Panc1 (cell line): ENCODE measurements at regions not wholly inside any gene's neighbourhood (a gene's known extent, or its start where the extent isn't known, plus 50 kb on each side); places are given as distances from the start of the nearest gene placed in this dataset.

Experiments used
- ATAC-seq: fragments of 200-7000 bp; cut with Tn5 transposase; 2 replicates; pipeline ENCODE4 v1.9.1; 2020; ENCODE audit warnings: mild to moderate bottlenecking, moderate library complexity
- BruUV-seq: library from RNA; stranded (reverse); fragments of 400-500 nt; replicated peaks from 2 replicates; lab custom pipeline; 2021; lab: Mats Ljungman, UMichigan
- CTCF ChIA-PET: fragments of 300-600 bp; sonication (Branson Sonifier 250); formaldehyde crosslinking; loops from one replicate; lab custom pipeline; 2022; ENCODE audit warnings: antibody characterized with exemption; lab: Charles Lee
- POLR2A ChIA-PET: fragments of 300-600 bp; sonication (Branson Sonifier 250); formaldehyde crosslinking; loops from one replicate; lab custom pipeline; 2022; ENCODE audit warnings: antibody characterized with exemption; lab: Charles Lee
- DNase-seq: peaks from one replicate; pipeline ENCODE4 v3.0.0-alpha.2; 2010; ENCODE audit warnings: low read depth, low spot score
- H3K27ac ChIP-seq: 2 replicates; pipeline ENCODE4 v1.5.1; 2011; ENCODE audit warnings: mild to moderate bottlenecking, low read length, inconsistent platforms
- H3K27me3 ChIP-seq: fragments of 200-500 bp; sonication (Bioruptor generic); 2 replicates; pipeline ENCODE4 v1.6.0; 2014; ENCODE audit warnings: low read length, inconsistent platforms; ENCODE audit not compliant: control insufficient read depth, insufficient read depth
- H3K36me3 ChIP-seq: fragments of 200-500 bp; sonication (Bioruptor generic); 2 replicates; pipeline ENCODE4 v1.5.1; 2014; ENCODE audit warnings: inconsistent platforms, mild to moderate bottlenecking, low read length, moderate library complexity; ENCODE audit not compliant: control insufficient read depth, insufficient read depth
- H3K4me1 ChIP-seq: 2 replicates; pipeline ENCODE4 v1.5.1; 2011; ENCODE audit warnings: inconsistent platforms, mild to moderate bottlenecking, low read length, moderate library complexity; ENCODE audit not compliant: control insufficient read depth, insufficient read depth
- H3K4me3 ChIP-seq, 2 experiments: 2 replicates each; pipeline ENCODE4 v1.5.1; 2011 to 2012; ENCODE audit warnings: low read depth in 2 of 2, low read length in 2 of 2, mild to moderate bottlenecking in 2 of 2, inconsistent platforms in 1 of 2, moderate library complexity in 1 of 2
- H3K9me3 ChIP-seq: fragments of 200-500 bp; sonication (Bioruptor generic); 2 replicates; pipeline ENCODE4 v1.5.1; 2014; ENCODE audit warnings: low read depth, mild to moderate bottlenecking, inconsistent platforms, low read length, moderate library complexity; ENCODE audit not compliant: control insufficient read depth, insufficient read depth
- POLR2AphosphoS5 ChIP-seq: IDR thresholded peaks from 2 replicates; pipeline ENCODE4 v1.6.1; 2012; ENCODE audit warnings: mild to moderate bottlenecking, low read depth, low read length, moderate library complexity
- SIN3A ChIP-seq: IDR thresholded peaks from 2 replicates; pipeline ENCODE4 v1.6.1; 2012; ENCODE audit warnings: low read depth, mild to moderate bottlenecking, low read length, moderate library complexity, borderline replicate concordance; ENCODE audit not compliant: insufficient read depth
- TCF7L2 ChIP-seq: IDR thresholded peaks from 2 replicates; pipeline ENCODE4 v1.6.1; 2011; ENCODE audit warnings: mild to moderate bottlenecking, low read depth, low read length, inconsistent platforms
- in situ Hi-C: cut with HindIII; loops from 2 replicates; pipeline ENCODE4 v1.10.0; 2016; ENCODE audit warnings: low sequenced_read_pairs, low pct_unique_long_range_greater_than_20kb
- intact Hi-C: fragments of 100-400 bp; cut with micrococcal nuclease; formaldehyde crosslinking; loops from one replicate; pipeline ENCODE4 v1.10.0; 2022; ENCODE audit not compliant: unreplicated experiment
- TF ChIP-seq, protein P1 (sequence below), 2 experiments: IDR thresholded peaks; 2 replicates each; pipeline ENCODE4 v1.6.1; 2011 to 2012; ENCODE audit warnings: low read depth in 2 of 2, control low read depth in 1 of 2, low read length in 1 of 2, mild to moderate bottlenecking in 1 of 2, moderate library complexity in 1 of 2; ENCODE audit not compliant: insufficient read depth in 1 of 2
- TF ChIP-seq, protein P2 (sequence below): fragments of 450-650 bp; IDR thresholded peaks from 2 replicates; pipeline ENCODE4 v1.5.1; 2017; ENCODE audit warnings: mild to moderate bottlenecking

DNA sequence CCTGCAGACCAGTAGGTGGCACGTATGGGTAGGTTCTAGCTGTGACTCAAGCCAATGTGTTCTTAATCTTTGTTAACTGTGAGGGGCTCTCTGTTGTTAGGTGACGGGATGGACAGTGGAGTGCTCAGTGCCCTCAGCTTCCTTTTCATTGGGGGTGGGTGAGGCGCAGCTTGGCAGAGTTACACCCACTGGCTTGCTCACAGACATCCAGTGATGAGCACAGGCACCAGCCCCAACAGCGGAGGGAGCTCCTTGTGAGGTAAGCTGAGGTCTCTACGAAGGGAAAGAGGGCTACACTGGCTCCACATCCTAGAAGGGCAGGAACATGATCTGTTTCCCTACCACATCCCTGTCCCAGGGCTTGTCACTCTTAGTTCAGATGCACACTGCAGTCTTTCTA is 871.3 kb downstream of the LRRIQ3 start:
- Histone ChIP-seq H3K4me3 (no peak overlapping the region), H3K9me3 (peaks cover 2% of the 10 kb centered on the region; the same call in 1 of the 2 replicates), H3K27me3 (no peaks in the 10 kb centered on the region), H3K4me1 (no peaks in the 10 kb centered on the region), H3K27ac (no peak overlapping the region), H3K36me3 (no peaks in the 10 kb centered on the region)
- ATAC-seq: no peak
- in situ Hi-C loops: no loop called here
- TF ChIP-seq SIN3A (no peak), POLR2AphosphoS5 (no peak), TCF7L2 (no peak)
- TF ChIP-seq, protein P1, sequence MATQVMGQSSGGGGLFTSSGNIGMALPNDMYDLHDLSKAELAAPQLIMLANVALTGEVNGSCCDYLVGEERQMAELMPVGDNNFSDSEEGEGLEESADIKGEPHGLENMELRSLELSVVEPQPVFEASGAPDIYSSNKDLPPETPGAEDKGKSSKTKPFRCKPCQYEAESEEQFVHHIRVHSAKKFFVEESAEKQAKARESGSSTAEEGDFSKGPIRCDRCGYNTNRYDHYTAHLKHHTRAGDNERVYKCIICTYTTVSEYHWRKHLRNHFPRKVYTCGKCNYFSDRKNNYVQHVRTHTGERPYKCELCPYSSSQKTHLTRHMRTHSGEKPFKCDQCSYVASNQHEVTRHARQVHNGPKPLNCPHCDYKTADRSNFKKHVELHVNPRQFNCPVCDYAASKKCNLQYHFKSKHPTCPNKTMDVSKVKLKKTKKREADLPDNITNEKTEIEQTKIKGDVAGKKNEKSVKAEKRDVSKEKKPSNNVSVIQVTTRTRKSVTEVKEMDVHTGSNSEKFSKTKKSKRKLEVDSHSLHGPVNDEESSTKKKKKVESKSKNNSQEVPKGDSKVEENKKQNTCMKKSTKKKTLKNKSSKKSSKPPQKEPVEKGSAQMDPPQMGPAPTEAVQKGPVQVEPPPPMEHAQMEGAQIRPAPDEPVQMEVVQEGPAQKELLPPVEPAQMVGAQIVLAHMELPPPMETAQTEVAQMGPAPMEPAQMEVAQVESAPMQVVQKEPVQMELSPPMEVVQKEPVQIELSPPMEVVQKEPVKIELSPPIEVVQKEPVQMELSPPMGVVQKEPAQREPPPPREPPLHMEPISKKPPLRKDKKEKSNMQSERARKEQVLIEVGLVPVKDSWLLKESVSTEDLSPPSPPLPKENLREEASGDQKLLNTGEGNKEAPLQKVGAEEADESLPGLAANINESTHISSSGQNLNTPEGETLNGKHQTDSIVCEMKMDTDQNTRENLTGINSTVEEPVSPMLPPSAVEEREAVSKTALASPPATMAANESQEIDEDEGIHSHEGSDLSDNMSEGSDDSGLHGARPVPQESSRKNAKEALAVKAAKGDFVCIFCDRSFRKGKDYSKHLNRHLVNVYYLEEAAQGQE (IDR thresholded peaks at IDR 0.05; ENCODE audit: insufficient read depth in 1 of 2, low read depth in 2 of 2, low read length in 1 of 2): no peak
- TF ChIP-seq, protein P2, sequence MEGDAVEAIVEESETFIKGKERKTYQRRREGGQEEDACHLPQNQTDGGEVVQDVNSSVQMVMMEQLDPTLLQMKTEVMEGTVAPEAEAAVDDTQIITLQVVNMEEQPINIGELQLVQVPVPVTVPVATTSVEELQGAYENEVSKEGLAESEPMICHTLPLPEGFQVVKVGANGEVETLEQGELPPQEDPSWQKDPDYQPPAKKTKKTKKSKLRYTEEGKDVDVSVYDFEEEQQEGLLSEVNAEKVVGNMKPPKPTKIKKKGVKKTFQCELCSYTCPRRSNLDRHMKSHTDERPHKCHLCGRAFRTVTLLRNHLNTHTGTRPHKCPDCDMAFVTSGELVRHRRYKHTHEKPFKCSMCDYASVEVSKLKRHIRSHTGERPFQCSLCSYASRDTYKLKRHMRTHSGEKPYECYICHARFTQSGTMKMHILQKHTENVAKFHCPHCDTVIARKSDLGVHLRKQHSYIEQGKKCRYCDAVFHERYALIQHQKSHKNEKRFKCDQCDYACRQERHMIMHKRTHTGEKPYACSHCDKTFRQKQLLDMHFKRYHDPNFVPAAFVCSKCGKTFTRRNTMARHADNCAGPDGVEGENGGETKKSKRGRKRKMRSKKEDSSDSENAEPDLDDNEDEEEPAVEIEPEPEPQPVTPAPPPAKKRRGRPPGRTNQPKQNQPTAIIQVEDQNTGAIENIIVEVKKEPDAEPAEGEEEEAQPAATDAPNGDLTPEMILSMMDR: no peak
- POLR2A ChIA-PET: no interaction called here
- CTCF ChIA-PET: no interaction called here
- DNase-seq: no peak
- intact Hi-C loops: no loop called here
- BruUV-seq: no TSS peak

DNA sequence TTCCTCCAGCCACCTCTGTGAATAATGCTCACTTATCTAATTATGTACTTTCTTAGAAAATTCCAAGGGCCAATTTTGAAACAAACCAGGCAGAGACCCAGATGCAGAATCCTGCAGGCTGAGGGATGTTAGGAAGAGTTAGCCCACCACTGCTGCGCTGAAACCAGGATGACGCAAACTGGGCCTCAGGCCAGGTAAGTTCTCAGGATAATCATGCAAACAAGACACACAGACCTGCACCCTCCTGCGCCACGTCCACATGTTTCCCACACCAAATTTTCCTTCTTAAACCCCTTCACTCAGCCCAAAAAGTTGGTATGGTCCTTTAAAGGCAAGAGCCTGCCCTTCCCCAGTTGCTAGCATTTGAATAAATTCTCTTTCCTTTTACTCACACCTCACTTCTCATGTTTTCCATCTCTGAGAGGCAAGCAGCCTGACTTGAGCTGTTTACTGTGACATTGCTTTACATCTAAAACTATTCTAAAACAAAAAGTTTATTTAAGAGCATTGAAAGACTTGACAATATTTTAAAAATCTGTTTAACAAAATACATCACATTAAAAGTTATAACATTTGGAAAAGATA is 887.1 kb downstream of the LRRIQ3 start:
- in situ Hi-C loops: no loop called here
- Histone ChIP-seq H3K27me3 (no peaks in the 10 kb centered on the region), H3K9me3 (no peaks in the 10 kb centered on the region), H3K4me3 (no peak overlapping the region), H3K4me1 (no peaks in the 10 kb centered on the region), H3K36me3 (no peaks in the 10 kb centered on the region), H3K27ac (no peak overlapping the region)
- no peak for ATAC-seq
- intact Hi-C loops: no loop called here
- CTCF ChIA-PET: no interaction called here
- POLR2A ChIA-PET: no interaction called here
- no peak for TF ChIP-seq POLR2AphosphoS5
- TF ChIP-seq, protein P2: no peak
- TF ChIP-seq, protein P1 (IDR thresholded peaks at IDR 0.05; ENCODE audit: insufficient read depth in 1 of 2, low read depth in 2 of 2, low read length in 1 of 2): no peak
- no peak for TF ChIP-seq SIN3A
- no peak for TF ChIP-seq TCF7L2
- no peak for DNase-seq
- BruUV-seq: no TSS peak
